Astrocyte (in vitro differentiated cells and primary cell): ENCODE measurements at regions not wholly inside any gene's neighbourhood (a gene's known extent, or its start where the extent isn't known, plus 50 kb on each side); places are given as distances from the start of the nearest gene placed in this dataset.
"Not testable (repeated sequence)": the region's sequence is repeated elsewhere in the genome, so short reads cannot be mapped to it uniquely, and the experiment has no call there.

Experiments
- EZH2 ChIP-seq: IDR thresholded peaks from 2 replicates; pipeline ENCODE4 v1.6.1; 2012; ENCODE audit warnings: mild to moderate bottlenecking, low read length, inconsistent platforms; ENCODE audit not compliant: insufficient read depth
- TF ChIP-seq, protein P1 (sequence below): IDR thresholded peaks from 2 replicates; pipeline ENCODE4 v1.5.1; 2011; ENCODE audit warnings: low read depth, mild to moderate bottlenecking, inconsistent platforms, low read length, moderate library complexity; ENCODE audit not compliant: insufficient read depth

DNA sequence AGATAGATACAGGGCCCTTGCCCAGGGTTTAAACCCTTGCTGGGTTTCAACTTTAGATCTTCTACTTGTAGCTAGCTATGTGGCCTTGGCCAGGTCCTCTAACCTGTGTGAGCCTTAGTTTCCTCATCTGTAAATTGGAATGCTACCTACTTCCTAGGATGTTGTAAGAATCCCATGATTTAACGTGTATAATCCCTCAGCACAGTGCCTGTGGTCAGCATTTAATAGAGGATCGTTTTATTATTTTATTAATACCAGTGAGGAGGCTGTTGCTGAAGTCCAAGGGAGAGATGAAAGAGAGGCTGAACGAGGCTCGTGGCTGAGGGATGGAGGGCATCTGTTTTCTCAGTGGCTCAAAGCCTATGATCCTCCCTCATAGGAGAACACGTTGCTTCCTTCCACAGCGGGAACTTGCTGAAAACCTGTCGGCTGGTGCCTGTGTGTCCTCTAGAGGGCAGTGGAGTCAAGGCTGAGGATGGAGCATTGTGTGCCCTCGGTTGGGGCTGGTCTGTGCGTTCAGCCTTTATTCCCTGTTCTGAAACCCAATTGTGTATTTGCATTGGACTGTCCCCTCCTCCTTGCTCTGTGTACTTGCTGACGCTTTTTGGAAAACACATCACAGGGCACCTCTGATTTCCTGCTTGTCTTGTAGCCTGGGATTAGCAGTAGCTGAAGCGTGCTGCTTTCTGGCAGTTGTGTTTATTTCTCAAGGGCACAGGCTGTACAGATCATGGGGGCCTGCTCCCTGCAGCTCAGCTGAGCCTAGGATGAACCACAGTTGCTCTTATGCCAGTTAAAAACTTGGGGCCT is 104.3 kb downstream of the PROP1 start:
- TF ChIP-seq, protein P1, sequence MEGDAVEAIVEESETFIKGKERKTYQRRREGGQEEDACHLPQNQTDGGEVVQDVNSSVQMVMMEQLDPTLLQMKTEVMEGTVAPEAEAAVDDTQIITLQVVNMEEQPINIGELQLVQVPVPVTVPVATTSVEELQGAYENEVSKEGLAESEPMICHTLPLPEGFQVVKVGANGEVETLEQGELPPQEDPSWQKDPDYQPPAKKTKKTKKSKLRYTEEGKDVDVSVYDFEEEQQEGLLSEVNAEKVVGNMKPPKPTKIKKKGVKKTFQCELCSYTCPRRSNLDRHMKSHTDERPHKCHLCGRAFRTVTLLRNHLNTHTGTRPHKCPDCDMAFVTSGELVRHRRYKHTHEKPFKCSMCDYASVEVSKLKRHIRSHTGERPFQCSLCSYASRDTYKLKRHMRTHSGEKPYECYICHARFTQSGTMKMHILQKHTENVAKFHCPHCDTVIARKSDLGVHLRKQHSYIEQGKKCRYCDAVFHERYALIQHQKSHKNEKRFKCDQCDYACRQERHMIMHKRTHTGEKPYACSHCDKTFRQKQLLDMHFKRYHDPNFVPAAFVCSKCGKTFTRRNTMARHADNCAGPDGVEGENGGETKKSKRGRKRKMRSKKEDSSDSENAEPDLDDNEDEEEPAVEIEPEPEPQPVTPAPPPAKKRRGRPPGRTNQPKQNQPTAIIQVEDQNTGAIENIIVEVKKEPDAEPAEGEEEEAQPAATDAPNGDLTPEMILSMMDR = not testable (repeated sequence)
- TF ChIP-seq EZH2 = not testable (repeated sequence)
